HG02759 (cell line): ENCODE measurements at regions not wholly inside any gene's neighbourhood (a gene's known extent, or its start where the extent isn't known, plus 50 kb on each side); places are given as distances from the start of the nearest gene placed in this dataset.
A peak's percentile ranks its signal among the peaks of the same experiment; 100 is the strongest.
"Not testable (repeated sequence)": the region's sequence is repeated elsewhere in the genome, so short reads cannot be mapped to it uniquely, and the experiment has no call there.

Source experiments
- ATAC-seq: cut with Tn5 transposase; IDR thresholded peaks from one replicate; pipeline ENCODE4 v1.9.1; 2021; ENCODE audit warnings: mild to moderate bottlenecking, moderate library complexity; ENCODE audit not compliant: unreplicated experiment

DNA sequence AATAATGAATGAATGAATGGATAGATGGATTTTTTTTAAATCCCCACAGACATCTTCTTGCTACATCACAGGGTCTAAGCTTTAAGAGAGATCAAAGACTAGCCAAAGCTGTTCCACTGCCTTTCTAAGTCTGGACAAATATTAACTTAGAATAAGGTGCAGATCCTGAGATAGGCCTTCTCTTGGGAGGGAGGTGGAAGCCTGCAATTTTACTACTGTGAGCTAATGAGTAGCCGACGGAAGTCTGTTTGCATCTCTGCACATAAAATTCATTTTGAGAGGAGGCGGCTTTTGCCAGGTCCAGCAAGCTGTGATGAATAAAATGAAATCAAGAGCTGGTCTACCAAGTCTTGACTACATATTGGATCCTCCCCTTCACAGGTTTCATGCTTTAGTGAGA lies 484.9 kb downstream of the TMEM38B start:
- no peak for ATAC-seq

DNA sequence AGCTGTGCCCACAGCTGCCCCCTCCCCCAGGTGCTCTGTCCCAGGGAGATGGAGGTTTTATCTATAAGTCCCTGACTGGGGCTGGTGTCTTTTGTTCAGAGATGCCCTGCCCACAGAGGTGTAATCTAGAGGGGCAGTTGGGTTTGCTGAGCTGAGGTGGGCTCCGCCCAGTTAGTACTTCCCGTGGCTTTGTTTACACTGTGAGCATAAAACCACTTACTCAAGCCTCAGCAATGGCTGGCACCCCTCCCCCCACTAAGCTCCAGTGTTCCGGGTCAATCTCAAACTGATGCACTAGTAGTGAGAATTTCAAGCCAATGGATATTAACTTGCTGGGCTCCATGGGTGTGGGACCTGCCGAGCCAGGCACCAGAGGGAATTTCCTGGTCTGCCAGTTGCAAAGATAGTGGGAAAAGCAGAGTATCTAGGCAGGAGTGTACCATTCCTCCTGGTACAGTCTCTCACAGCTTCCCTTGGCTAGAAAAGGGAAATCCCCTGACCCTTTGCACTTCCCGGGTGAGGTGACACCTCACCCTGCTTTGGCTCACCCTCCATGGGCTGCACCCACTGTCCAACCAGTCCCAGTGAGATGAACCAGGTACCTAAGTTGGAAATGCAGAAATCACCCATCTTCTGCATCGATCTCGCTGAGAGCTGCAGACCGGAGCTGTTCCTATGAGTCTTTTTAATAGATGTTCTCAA lies 509.6 kb downstream of the TMEM38B start:
- ATAC-seq: not testable (repeated sequence)

DNA sequence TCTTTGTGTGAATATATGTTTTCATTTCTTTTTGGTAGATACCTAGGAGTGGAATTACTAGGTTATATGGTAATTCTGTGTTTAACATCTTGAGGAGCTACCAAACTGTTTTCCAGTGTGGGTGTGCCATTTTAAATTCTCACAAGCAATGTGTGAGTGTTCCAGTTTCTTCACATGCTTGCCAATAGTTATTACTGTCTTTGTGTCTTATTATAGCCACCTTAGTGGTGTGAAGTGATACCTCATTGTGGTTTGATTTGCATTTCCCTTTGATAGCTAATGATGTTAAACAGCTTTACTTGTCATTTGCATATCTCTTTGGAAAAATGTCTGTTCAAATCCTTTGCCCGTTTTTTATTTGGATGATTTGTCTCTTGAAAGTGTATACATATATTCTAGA lies 513.0 kb downstream of the TMEM38B start:
- no peak for ATAC-seq

DNA sequence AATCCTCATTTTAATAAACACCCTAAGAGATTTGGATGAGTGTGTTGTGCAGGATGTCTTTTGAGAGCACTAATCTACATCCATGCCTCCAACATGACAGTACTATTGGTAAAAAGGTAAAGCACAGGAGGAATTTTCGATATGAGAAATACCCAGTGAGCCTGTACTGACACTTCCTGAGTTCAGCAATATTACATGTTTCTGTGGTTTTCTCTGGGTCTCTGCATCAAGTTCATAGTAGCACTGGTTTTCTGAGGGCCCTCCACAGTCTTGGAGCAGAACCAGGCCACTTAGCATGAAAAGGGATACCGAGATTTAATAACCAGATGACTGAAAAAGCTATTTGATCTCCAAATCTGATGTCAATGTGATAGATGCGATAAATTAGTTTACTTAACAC lies 524.1 kb downstream of the TMEM38B start:
- peak; percentile 64 for ATAC-seq

DNA sequence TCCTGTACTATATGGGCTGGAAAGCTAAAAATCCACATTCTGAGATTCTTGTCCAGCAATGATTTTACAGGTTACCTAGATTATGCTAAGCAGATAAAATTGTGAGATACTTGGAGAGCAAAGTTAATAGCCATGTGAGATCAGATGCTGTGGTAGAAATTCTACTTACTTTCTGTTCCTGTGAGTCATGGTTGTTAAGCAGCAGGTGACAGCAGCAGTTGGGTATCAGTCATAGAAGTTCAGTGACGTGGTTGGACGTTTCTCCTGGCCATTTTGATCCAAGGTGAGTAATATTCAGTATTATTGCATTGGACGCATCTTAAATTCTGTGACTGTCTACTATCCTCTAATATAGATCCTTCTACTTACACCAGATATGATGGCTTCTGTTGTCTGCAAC lies 524.5 kb downstream of the TMEM38B start:
- ATAC-seq: peak; percentile 77

DNA sequence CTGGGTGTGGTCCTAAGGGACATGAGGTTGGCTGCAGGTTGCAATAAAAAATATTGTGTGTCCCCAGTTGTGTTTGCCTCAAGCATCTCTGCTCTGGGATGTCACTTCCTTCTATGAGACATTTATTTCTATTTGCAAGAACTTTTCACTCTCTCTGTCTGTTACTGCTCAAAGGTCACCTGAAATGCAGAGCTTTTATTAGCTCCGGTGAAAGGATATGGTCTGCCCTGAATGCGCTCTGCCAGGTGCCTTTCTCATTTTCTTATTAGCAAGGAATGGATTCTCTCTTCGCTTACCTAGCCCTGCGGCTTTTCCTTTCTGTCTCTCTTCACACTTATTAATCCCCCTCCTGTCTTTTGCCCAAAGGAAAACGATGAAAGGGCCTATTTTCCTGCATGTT lies 526.1 kb downstream of the TMEM38B start:
- no peak for ATAC-seq

DNA sequence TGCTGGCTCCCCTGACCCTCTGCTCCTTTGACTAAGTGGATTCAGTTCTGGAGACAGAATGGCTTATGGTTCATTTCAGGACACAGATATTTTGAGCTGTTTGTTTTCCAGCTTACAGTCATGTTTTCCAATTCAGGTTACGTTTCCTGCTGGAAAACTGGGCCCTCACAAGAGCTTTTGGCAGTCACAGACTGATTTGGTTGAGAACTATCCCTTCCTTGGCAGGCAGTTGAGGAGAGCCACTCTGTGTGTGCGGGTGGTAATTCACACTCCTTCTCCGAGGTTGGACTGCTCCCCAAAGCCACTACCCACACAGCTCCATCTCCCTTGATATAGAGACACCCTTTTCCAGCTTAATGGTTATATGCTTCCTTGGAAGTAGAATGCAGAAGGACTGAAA lies 534.5 kb downstream of the TMEM38B start:
- no peak for ATAC-seq

DNA sequence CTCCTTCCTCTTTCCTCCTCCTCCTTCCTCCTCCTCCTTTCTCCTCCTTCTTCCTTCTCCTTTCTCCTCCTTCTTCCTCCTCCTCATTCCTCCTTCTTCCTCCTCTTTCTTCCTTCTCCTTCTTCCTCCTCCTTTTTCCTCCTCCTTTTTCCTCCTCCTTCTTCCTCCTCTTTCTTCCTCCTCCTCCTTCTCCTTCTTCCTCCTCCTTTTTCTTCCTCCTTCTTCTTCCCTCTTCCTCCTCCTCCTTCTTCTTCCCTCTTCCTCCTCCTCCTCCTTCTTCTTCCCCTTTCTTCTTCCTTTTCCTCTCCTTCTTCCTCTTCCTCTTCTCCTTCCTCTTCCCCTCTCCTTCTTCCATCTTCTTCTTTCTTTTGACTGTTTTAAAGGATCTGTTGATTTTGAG lies 538.8 kb downstream of the TMEM38B start:
- no peak for ATAC-seq

DNA sequence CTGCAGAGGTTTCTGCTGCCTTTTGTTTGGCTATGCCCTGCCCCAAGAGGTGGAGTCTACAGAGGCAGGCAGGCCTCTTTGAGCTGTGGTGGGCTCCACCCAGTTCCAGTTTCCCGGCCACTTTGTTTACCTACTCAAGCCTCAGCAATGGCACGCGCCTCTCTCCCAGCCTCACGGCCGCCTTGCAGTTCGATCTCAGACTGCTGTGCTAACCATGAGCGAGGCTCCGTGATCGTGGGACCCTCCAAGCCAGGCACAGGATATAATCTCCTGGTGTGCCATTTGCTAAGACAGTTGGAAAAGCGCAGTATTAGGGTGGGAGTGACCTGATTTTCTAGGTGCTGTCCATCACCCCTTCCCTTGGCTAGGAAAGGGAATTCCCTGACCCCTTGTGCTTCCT lies 566.6 kb downstream of the TMEM38B start:
- ATAC-seq: not testable (repeated sequence)

DNA sequence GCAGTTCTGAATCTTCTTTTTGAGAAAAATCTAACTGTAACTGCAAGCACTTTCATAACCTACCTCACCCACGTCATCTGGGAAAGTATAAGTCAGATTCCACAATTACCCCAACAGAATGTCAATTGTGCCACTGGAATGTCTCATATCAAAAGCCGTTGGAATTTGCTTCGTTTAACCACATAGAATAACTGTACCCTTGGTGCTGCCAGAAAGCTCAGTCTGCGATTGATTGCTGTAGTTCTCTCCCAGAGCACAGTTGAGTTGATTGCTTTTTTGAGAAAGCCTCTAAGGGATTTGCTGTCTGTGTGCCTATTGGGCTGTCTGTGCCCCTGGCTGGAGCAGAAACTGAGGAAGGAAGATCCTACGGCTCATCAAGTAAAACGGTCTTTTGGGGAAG lies 583.6 kb downstream of the TMEM38B start:
- no peak for ATAC-seq

DNA sequence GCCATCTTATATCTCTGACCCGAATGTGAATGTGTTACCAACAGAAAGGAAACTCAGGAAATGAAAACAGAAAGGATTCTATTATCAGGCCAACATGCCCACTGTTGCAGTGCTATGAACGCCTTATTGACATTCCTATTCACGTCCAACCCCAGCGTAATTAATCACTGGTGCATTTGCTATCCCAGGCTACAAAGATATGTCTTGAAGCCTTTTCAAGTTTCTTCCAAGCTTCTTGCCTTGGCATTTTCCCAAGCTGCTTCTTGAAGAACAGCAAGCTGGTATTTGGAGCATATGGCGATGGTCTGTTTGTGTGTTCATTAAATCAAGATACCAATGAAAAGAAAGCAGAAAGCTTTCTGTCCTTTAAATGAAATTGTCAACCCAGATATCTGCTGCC lies 579.2 kb upstream of the ZNF462 start:
- ATAC-seq: no peak

DNA sequence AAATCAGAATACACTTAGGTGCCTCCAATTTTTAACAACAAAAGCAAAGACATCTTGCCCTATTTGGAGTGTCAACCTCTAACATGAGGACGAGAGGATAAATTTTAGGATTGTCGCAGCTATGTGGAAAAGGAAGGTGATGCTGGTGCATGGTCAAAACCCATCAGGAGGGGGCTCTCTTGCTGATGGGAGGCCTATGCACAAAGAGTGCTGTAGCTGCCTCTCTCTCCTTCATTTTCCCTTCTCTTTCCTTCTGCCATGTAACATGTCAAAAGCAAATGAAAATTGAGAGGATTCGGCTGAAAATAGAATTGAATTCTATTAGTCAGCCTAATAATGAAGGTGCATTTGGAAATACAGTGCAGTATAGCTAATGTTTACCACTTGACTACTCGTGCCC lies 578.7 kb upstream of the ZNF462 start:
- ATAC-seq: no peak

DNA sequence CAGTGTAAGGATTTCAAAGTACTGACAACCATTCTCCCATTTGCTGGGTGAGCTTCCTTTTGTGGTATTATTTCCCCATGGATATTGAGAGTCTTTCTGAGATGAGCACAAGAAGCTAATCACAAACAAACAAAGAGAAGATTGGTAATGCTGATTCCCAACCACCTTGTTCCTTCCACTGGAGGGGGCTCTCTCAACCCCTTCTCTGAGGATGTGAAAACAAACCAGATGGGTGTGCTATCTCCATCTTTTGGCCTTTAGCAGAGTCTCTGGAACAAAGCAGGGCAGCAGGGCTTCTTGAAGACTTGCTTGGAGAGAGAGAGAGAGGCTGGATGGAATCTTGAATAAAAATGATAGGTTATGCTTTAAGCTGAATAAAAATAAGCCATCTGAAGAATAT lies 576.7 kb upstream of the ZNF462 start:
- no peak for ATAC-seq

DNA sequence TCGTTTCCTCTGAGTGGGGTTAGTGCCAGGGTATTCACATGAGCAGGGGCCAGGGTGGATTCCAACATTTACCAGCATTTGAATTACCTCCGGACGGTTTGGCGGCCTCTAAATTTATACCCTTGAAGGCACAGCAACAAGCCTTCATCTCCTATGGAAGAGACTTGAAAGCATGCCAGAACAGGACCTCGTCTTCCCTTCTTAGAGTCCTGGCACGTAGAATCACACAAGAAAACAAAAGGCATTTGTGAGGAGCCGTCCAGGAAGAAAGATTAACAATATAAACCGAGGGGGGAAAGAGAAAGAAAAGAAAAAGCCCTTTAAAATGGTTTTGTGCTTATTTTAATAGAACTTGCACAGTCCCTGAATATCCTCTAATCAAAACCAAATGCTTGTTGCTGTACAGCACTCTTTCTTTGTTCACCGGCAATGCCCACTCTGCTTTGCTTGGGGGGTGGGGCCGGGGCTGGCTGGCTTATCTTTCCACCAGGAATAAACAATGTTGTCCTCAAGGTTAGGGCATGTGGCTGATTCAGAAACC lies 575.8 kb upstream of the ZNF462 start:
- no peak for ATAC-seq

DNA sequence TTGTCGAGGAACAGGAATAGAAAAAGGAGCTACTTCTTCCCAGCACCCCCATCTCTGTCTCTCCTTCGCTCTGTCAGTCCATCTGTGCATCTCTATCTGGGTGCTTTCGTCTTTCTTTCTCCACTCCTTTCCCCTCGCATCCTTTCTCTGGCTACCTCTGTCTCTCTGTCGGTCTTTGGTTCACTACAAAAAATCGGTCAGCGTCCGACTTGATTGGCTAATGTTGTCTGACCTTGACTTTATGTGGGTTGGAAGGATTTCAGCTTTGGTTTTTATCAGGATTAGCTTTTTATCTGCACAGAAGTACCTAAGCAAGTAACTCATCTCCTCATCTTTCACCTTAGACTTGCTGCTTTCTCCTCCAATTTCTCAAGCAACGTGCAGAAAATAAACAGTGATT lies 575.2 kb upstream of the ZNF462 start:
- ATAC-seq: no peak

DNA sequence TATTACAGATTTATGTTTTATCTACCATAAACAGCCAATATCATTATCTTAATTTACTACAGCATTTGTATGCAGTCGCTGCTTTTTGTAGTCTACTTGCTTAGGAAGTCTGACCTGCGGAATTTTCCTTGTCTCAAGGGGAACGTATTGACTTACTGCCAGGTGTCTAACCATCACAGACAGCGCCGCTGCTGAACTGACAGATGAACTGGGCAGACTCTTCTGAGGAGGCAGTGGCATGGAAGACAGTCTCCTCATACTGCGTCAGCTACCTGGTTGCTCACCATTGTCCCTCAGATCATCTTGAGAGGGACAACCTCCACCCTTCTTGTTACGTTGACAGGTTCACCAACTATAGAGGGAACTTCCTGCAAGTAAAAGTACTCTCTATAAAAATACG lies 574.3 kb upstream of the ZNF462 start:
- no peak for ATAC-seq

DNA sequence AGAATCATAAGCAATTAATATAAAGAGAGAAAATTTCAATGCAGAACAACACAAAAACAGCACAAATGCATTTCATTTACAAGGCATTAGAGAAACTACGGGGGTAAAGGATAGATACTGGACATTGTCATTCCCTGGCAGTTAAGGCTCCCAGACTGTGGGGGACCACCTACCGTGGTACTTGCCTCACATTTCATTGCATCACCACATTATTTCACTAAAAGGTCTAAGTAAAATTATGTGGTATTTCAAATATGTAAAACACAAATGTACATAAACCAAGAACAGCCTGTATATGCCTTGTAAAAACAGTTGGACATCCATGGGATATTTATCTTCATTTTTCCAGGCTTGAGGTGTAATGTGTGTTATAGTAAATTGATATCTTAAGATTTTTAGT lies 571.2 kb upstream of the ZNF462 start:
- ATAC-seq: no peak

DNA sequence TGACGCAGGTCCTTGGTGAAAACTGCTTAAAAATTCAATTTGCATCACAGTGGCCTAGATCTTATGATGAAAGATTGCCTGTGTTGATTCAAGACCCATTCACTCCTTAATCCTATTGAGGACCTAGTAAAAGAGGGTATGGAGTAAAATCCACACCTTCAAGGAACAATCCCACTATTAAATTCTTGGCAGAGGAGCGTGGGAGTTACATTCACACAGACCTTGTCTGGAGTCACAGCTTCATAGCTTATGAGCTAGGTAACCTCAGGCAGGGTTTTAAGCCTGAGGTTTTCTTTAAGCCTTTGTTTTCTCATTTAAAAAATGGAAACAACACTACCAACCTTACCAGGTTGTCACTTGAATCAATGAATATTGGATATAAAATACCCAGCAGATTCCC lies 566.5 kb upstream of the ZNF462 start:
- no peak for ATAC-seq

DNA sequence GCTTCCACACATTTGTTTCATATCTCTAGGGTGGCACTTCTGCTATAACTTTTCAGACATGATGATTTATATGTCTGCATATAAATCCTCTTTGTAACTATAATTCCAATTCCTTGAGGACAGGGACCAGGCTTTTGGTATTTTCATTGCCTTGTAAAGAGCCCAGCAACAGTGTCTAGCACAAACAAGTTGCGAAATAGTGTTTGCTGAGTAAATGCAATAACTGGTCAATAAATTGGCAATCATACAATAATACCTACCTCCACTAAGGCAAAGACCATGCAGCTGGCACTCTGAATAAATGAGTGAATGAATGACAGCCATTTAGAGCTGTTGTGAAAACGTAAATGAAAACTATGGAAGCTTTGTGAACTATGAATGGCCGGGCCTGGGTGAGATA lies 564.0 kb upstream of the ZNF462 start:
- no peak for ATAC-seq

DNA sequence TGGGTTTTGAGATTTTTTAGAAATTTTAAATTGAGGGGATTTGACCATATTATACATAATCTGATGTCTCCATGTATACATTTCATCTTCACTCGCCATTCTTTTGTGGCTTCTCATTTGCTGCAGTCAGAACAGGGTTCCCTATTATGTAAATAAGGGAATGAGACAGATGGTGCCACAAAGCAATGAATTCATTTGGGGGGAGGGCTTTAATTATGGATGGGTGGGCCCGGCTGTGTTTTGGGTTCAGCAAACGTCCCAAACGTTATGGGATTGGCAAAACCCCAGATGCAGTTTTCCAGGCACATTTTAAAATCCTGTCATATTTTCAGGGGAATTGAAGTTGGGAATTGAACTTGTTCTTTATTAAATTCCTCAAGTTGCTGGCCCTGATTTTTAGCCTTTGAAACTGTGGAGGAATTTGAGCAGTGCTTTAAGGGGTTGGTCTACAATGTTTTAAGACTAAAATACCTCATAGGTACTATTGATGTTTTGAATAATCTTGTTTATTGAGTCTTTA lies 558.5 kb upstream of the ZNF462 start:
- no peak for ATAC-seq

DNA sequence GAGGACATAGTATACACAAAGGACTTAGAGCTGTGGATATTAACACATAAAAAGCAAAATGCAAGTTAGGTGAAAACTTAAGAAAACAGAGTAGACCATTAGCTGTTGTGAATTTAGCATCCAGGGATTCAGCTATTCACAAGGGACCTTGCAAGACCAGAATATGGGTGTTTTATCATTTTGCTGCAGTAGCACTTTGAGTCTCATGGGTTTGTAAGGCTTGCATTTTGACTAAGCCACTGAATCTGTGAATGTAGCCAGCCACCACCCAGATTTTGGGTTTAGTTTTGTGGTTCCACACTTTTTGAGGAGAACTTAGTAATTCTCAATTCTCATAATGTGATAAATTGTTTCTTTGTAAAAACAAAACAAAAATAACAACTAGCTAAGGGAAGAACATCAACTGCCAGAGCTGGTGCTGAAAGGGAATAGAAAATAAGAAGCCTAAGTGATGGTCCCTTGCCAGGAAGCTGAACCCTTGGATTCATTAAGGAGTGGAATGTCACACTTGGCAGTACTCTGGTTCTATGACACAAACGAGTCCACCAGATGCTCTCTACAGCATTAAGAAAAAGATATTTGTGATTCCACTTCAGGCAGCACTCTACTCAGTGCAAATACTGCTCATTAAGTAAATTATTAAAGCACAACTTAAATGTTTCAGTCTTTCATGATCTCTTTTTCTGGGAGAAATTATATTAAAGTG lies 557.4 kb upstream of the ZNF462 start:
- no peak for ATAC-seq

DNA sequence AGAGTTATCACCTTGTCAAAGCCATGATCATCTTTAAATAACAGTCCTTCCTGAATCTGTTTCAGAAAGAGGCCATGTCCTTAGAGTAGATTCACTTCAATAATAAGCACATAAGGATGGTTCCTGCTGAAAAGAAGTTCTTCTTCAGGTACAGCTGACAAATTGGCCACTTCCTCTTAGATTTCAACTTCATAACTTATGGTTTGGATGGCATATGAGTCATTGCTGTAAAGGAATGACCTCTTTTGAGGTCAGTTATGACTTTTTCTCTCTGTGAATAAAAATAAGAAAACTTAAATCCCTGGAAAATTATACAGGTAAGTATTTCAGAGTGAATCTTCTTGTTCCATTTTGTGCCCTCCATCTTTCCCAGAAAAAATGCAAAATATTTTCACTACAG lies 555.3 kb upstream of the ZNF462 start:
- ATAC-seq: no peak
